Muscle of leg (tissue), 3 donors: ENCODE measurements at regions not wholly inside any gene's neighbourhood (a gene's known extent, or its start where the extent isn't known, plus 50 kb on each side); places are given as distances from the start of the nearest gene placed in this dataset.
A peak's percentile ranks its signal among the peaks of the same experiment; 100 is the strongest.

ENCODE experiments used
- DNase-seq: peaks from one replicate; pipeline ENCODE4 v3.0.0; 2013
- H3K27ac ChIP-seq: one replicate; pipeline ENCODE4 v1.5.1; 2013; ENCODE audit warnings: mild to moderate bottlenecking, low read length, control low read depth
- H3K27me3 ChIP-seq: one replicate; pipeline ENCODE4 v1.6.1; 2013; ENCODE audit warnings: low read length; ENCODE audit not compliant: control insufficient read depth, insufficient read depth
- H3K36me3 ChIP-seq: one replicate; pipeline ENCODE4 v1.6.1; 2013; ENCODE audit warnings: low read length; ENCODE audit not compliant: control insufficient read depth, insufficient read depth
- H3K4me1 ChIP-seq: one replicate; pipeline ENCODE4 v1.6.1; 2013; ENCODE audit warnings: low read length; ENCODE audit not compliant: control insufficient read depth, insufficient read depth
- H3K4me3 ChIP-seq: one replicate; pipeline ENCODE4 v1.5.1; 2013; ENCODE audit warnings: low read length, control low read depth
- H3K9me3 ChIP-seq: replicated peaks from 2 replicates; pipeline ENCODE4 v1.6.1; 2013; ENCODE audit warnings: low read depth, low read length; ENCODE audit not compliant: control insufficient read depth
- WGBS: methylation state at CpG from one replicate; pipeline ENCODE4 v1.1.5; 2013; ENCODE audit warnings: missing lambda C conversion rate; ENCODE audit not compliant: insufficient coverage; 5-methylcytosine and 5-hydroxymethylcytosine counted together

DNA sequence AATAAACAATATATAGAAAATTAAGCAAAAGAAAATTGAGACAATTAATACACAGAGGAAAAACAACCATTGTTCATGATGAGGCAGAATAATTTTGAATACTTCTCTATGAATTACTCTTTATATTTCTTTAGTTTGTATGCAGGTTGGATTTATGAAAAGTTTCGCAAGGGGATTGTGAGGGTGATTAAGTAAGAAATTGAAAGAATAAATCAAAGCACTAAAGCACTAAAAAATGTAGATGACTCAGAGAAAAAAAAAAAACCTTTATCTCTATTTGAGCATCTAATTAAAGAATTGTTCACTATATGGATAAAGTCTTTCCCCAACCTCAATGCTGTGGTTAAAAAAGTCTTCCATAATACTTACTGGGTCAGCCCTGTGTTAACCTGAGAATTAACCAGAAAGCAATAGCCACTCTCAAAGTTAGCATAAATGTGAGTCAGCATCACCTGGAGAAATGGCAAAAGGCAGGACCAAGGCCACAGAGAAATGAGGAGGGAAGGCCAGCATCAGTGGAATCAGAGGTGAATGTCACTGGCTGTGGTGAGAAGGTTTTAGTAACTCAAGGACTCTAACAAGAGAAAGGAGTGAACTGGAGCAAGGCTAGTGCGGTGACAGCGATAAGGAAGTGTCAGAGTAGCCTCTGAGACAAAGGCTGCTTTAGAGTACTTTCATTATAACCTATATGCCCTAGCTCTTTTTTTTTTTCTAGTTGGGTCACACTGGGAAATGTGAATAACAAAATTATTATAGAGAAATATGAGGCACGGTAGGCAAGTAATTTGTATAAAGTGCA is 310.4 kb downstream of the KCNC2 start:
- H3K27me3 ChIP-seq = no peaks in the 10 kb centered on the region
- no peak overlapping the region for H3K27ac ChIP-seq
- WGBS = no CpG with 5 or more reads among the region's 4 CpGs
- DNase-seq = no peak
- no peak overlapping the region for H3K4me3 ChIP-seq
- H3K36me3 ChIP-seq = no peaks in the 10 kb centered on the region
- no peaks in the 10 kb centered on the region for H3K4me1 ChIP-seq
- H3K9me3 ChIP-seq = no peaks in the 10 kb centered on the region

DNA sequence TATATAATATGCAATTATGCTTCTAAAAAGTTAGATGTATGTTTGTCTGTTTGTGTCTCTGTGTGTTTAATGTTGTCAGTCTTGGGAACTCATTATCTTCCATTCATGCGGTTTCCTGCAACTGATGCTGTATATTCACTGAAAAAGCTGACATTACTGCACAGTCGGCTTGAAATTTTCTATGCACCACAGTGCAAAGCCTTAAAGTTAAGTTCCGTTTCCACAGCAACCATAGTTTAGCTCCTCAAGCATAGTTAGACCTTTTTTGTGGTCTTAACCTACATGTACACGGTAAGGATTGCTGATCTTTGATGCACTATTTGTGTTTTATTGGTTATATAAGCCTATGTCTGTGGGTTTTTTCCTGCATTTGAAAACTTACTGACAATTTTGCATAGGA is 309.4 kb downstream of the KCNC2 start:
- 61% methylated on average over 2 of the region's 4 CpGs for WGBS
- no peaks in the 10 kb centered on the region for H3K9me3 ChIP-seq
- H3K36me3 ChIP-seq = no peaks in the 10 kb centered on the region
- no peak overlapping the region for H3K4me3 ChIP-seq
- no peak for DNase-seq
- H3K4me1 ChIP-seq = no peaks in the 10 kb centered on the region
- H3K27ac ChIP-seq = no peak overlapping the region
- no peaks in the 10 kb centered on the region for H3K27me3 ChIP-seq

DNA sequence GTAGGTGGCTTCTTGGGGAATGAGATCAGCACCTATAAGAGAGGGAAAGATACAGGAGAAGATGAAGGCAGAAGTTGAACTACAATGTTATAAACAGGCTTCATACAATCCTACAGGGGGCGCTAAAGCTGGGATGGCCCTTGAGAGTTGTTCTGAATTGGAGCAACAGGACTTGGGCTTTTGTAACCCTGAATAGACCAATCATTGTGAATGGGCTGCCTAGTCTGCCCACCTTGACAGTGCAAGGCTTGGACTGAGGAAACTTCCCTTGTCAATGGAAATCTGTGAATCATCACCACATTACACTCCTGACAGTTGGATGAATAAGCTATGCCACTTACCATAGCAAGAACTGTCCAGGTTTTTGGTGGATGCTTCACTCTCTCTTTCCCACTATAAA is 306.1 kb downstream of the KCNC2 start:
- Histone ChIP-seq H3K27ac (no peak overlapping the region), H3K4me3 (no peak overlapping the region), H3K4me1 (no peaks in the 10 kb centered on the region), H3K36me3 (no peaks in the 10 kb centered on the region), H3K27me3 (no peaks in the 10 kb centered on the region), H3K9me3 (no peaks in the 10 kb centered on the region)
- no CpG with 5 or more reads among the region's 1 CpG for WGBS
- DNase-seq = no peak

DNA sequence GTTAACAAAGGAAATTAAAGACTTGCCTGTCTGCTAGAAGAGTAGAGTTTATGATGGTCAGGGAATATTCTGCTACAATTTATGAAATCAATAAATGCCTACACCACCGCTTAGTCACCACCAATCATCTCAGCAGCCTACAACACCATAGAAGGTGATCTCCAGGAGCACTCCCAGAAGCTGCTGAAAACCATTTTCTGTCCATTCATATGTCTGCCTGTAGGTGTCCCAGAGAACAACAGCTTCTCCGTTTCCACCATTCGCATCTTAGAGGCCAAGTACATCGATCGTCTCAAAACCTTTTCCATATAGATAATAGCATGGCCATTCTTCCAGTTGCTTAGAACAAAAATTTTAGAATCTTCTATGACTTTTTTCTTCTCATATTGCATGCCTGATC is 303.4 kb downstream of the KCNC2 start:
- no peaks in the 10 kb centered on the region for H3K9me3 ChIP-seq
- H3K4me1 ChIP-seq = no peaks in the 10 kb centered on the region
- 78% methylated on average over 5 of the region's 5 CpGs for WGBS
- DNase-seq = no peak
- H3K27me3 ChIP-seq = no peaks in the 10 kb centered on the region
- H3K4me3 ChIP-seq = no peak overlapping the region
- no peaks in the 10 kb centered on the region for H3K36me3 ChIP-seq
- no peak overlapping the region for H3K27ac ChIP-seq

DNA sequence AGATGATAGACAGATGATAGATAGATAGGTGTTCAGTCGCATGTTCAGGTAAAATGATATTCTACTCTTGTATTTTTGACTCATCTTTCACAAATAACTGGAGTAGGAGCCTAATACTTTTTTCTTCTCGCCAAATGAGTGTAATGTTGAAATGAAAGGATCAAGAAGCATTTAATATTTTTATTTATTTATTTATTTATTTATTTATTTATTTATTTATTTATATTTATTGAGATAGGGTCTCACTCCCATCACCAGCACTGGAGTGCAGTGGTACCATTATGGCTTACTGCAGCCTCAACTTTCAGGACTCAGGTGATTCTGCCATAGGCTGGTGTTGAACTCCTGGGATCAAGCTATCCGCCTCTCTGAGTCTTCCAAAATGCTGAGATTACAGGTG is 298.8 kb downstream of the KCNC2 start:
- Histone ChIP-seq H3K9me3 (no peaks in the 10 kb centered on the region), H3K36me3 (no peaks in the 10 kb centered on the region)
- 80% methylated on average over 1 of the region's 3 CpGs for WGBS

DNA sequence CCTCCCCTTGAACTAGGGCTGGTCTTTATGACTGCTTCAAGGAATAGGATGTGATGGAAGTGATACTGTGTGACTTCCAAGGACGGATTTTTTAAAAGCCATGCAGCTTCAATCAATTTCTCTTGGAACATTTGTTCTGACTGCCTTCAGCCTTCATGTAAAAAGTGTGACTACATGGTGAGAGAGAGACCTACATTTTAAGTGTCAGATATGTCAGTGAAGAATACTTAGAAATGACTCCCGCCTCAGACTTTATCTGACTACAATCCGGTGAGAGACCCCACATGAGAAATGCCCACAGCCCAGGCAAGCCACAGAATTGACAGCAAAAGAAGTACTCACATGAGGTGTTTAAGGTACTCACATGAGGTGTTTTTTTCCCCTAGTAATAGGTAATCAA is 295.3 kb downstream of the KCNC2 start:
- H3K36me3 ChIP-seq = no peaks in the 10 kb centered on the region
- H3K4me1 ChIP-seq = no peaks in the 10 kb centered on the region
- no peak for DNase-seq
- H3K27ac ChIP-seq = no peak overlapping the region
- H3K9me3 ChIP-seq = no peaks in the 10 kb centered on the region
- no CpG with 5 or more reads among the region's 3 CpGs for WGBS
- no peaks in the 10 kb centered on the region for H3K27me3 ChIP-seq
- H3K4me3 ChIP-seq = no peak overlapping the region

More for the DNA sequence above, 298.8 kb downstream of the KCNC2 start:
- no peak for DNase-seq
- no peaks in the 10 kb centered on the region for H3K27me3 ChIP-seq
- no peak overlapping the region for H3K27ac ChIP-seq
- H3K4me1 ChIP-seq = no peaks in the 10 kb centered on the region
- H3K4me3 ChIP-seq = no peak overlapping the region

DNA sequence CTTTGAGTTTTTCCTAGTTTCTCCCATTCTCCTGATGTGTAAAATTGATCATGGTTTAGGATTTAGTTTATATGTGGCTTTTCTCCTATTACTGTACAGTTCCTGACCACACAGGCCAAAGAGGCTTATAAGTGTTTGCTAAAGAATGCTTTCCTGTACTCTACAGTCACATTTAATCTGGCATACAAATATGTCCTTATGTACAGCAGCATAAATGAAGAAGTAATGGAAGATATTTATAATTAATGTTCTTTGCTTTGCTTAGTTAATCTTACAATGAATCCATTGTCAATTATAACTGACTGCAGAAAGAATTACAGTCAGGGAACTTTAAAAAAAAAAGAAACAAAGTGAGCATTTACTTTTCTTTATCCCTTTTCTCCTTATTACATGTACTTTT is 293.9 kb downstream of the KCNC2 start:
- no peaks in the 10 kb centered on the region for H3K9me3 ChIP-seq
- H3K36me3 ChIP-seq = no peaks in the 10 kb centered on the region
- no peaks in the 10 kb centered on the region for H3K27me3 ChIP-seq
- no peaks in the 10 kb centered on the region for H3K4me1 ChIP-seq
- DNase-seq = no peak
- no peak overlapping the region for H3K4me3 ChIP-seq
- no peak overlapping the region for H3K27ac ChIP-seq

DNA sequence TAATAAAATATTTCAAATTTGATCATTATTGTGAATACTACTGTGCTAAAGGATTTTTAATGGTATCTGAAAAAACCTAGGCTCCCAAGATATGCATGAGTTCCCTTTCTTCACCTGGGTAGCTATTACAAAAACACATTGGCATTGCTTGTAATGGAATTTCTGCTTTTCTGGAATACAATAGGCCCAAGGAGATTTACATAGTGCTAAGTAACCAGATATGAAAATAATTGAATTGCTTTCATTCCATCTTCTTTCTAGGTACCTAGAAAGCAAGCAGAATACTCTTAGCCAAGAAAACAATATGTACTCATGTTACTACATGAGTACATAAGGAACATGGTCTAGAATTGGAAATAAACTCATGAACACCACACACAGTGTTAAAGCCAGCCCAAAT is 291.9 kb downstream of the KCNC2 start:
- Histone ChIP-seq H3K9me3 (no peaks in the 10 kb centered on the region), H3K27ac (no peak overlapping the region), H3K4me3 (no peak overlapping the region), H3K36me3 (no peaks in the 10 kb centered on the region), H3K4me1 (no peaks in the 10 kb centered on the region), H3K27me3 (no peaks in the 10 kb centered on the region)
- DNase-seq = no peak

DNA sequence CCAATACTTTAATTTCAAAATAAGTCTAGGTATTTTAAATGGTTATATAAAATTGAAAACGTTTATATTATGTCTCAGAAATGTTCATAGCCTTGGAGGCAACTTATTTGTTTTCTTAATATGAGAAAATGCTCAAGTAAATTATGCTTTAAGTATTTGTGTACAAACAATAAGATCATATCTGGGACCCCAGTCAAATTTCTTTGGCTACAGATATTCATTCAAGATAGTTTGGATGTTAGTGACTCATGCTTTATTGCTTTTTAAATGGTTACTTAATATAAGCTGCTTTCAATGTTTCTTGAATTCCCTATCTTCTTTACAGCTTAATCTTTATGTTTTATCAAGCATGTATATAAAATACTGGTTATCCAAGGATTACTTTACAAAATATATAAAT is 291.3 kb downstream of the KCNC2 start:
- Histone ChIP-seq H3K4me1 (no peaks in the 10 kb centered on the region), H3K9me3 (no peaks in the 10 kb centered on the region), H3K36me3 (no peaks in the 10 kb centered on the region), H3K27me3 (no peaks in the 10 kb centered on the region), H3K27ac (no peak overlapping the region), H3K4me3 (no peak overlapping the region)
- no CpG with 5 or more reads among the region's 1 CpG for WGBS
- peak; percentile 50 for DNase-seq

DNA sequence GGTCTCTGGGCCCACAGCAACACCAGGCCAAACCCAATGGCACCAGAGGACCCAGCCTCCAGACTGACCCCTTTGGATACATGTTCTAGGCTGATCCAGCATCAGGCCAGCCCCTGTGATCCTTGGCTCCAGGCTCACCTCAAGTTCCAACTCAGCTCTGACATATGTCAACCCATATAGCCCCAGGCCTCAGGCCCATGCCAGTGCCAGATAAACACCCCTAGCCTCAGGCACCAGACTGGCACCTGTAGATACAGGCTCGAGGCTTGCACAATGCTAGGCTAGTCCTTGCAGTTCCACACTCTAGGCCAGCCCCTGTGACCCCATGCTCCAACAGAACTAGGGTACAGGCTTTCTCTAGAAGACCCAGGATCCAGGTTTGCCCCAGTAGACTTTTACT is 287.5 kb downstream of the KCNC2 start:
- no peak for DNase-seq
- no peaks in the 10 kb centered on the region for H3K4me1 ChIP-seq

DNA sequence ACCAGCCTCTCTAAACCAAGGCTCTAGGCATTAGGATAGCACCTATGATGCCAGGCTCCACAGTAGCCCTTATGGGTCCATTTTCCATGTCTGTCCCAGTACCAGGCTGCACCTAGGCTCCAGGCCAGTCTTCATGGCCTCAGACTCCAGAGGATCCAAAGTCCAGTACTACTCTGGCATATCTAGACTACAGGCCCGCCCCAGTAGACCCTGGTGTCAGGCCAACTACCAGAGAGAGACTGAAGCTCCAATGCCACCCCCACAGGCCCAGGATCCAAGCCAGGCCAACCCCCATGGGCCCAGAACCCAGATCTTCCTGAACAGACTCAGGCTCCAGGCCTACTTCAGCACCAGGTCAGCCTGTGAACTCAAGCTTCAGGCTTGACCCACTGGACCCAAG is 287.0 kb downstream of the KCNC2 start:
- Histone ChIP-seq H3K4me3 (no peak overlapping the region), H3K36me3 (no peaks in the 10 kb centered on the region), H3K4me1 (no peaks in the 10 kb centered on the region), H3K9me3 (no peaks in the 10 kb centered on the region), H3K27ac (no peak overlapping the region), H3K27me3 (no peaks in the 10 kb centered on the region)
- no peak for DNase-seq
- 77% methylated on average over 1 of the region's 1 CpG for WGBS

More for the DNA sequence above, 287.5 kb downstream of the KCNC2 start:
- Histone ChIP-seq H3K9me3 (no peaks in the 10 kb centered on the region), H3K36me3 (no peaks in the 10 kb centered on the region), H3K4me3 (no peak overlapping the region), H3K27me3 (no peaks in the 10 kb centered on the region), H3K27ac (no peak overlapping the region)
- WGBS = 56% methylated on average over 1 of the region's 1 CpG
